ENCODE measurements at regions not wholly inside any gene's neighbourhood (a gene's known extent, or its start where the extent isn't known, plus 50 kb on each side); places are given as distances from the start of the nearest gene placed in this dataset.

GRCh38 chr6:165092881-165093595 is 216.4 kb downstream of the C6orf118 start:
- Mint-ChIP-seq H3K4me1 (ENCODE audit: low read depth) (no peaks in the 10 kb centered on the region), H3K27me3 (ENCODE audit: low read depth) (no peaks in the 10 kb centered on the region), H3K4me3 (ENCODE audit: low read depth) (no peak overlapping the region), H3K36me3 (ENCODE audit: low read depth) (no peaks in the 10 kb centered on the region), H3K9me3 (peaks cover 22% of the 10 kb centered on the region), H3K27ac (no peak overlapping the region)
- DNase-seq (ENCODE audit: low spot score) = no peak
- intact Hi-C loops (cut with micrococcal nuclease) = no loop called here

GRCh38 chr6:165091121-165091785 is 218.2 kb downstream of the C6orf118 start:
- H3K4me3 Mint-ChIP-seq (ENCODE audit: low read depth) = no peak overlapping the region
- no peaks in the 10 kb centered on the region for H3K36me3 Mint-ChIP-seq (ENCODE audit: low read depth)
- no peak for DNase-seq (ENCODE audit: low spot score)
- H3K27ac Mint-ChIP-seq = no peak overlapping the region
- no peaks in the 10 kb centered on the region for H3K27me3 Mint-ChIP-seq (ENCODE audit: low read depth)
- peaks cover 21% of the 10 kb centered on the region for H3K9me3 Mint-ChIP-seq
- H3K4me1 Mint-ChIP-seq (ENCODE audit: low read depth) = no peaks in the 10 kb centered on the region
- intact Hi-C loops (cut with micrococcal nuclease) = no loop called here

GRCh38 chr6:165090242-165090641 is 219.2 kb downstream of the C6orf118 start:
- intact Hi-C loops (cut with micrococcal nuclease) = no loop called here
- no peak overlapping the region for H3K4me3 Mint-ChIP-seq (ENCODE audit: low read depth)
- no peaks in the 10 kb centered on the region for H3K4me1 Mint-ChIP-seq (ENCODE audit: low read depth)
- peaks cover 21% of the 10 kb centered on the region for H3K9me3 Mint-ChIP-seq
- no peak for DNase-seq (ENCODE audit: low spot score)
- no peaks in the 10 kb centered on the region for H3K36me3 Mint-ChIP-seq (ENCODE audit: low read depth)
- no peaks in the 10 kb centered on the region for H3K27me3 Mint-ChIP-seq (ENCODE audit: low read depth)
- no peak overlapping the region for H3K27ac Mint-ChIP-seq

- no peak overlapping the region for H3K27ac Mint-ChIP-seq
- DNase-seq (ENCODE audit: low spot score) = no peak
- no peak overlapping the region for H3K4me3 Mint-ChIP-seq (ENCODE audit: low read depth)
- peaks cover 17% of the 10 kb centered on the region for H3K9me3 Mint-ChIP-seq
- no peaks in the 10 kb centered on the region for H3K27me3 Mint-ChIP-seq (ENCODE audit: low read depth)
- H3K4me1 Mint-ChIP-seq (ENCODE audit: low read depth) = no peaks in the 10 kb centered on the region
- no peaks in the 10 kb centered on the region for H3K36me3 Mint-ChIP-seq (ENCODE audit: low read depth)
- intact Hi-C loops (cut with micrococcal nuclease) = no loop called here
These were observed 222.6 kb downstream of the C6orf118 start for GRCh38 chr6:165086814-165087213.

DNA sequence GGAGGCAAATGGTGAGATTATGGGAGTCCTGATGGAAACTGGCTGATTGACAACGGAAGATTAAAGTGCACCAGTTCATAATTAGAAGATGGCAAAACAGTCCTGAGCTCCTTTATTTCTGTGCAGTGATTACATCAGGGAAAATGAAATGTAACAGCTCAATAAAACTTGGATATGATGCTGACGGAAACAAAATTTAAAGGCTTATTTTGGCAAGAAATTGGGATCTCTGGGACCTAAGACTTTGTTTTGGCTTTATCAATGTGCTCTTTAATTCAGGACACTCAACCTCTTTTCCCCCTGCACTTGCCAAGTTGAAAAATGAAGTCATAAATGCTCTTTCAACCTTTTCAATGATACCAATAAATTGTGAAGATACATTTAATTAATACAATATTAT is 226.8 kb downstream of the C6orf118 start:
- Mint-ChIP-seq H3K27me3 (ENCODE audit: low read depth) (no peaks in the 10 kb centered on the region), H3K27ac (no peak overlapping the region), H3K4me1 (ENCODE audit: low read depth) (no peaks in the 10 kb centered on the region), H3K4me3 (ENCODE audit: low read depth) (no peak overlapping the region), H3K9me3 (peaks cover 11% of the 10 kb centered on the region), H3K36me3 (ENCODE audit: low read depth) (no peaks in the 10 kb centered on the region)
- no peak for DNase-seq (ENCODE audit: low spot score)
- intact Hi-C loops (cut with micrococcal nuclease) = no loop called here

- no peak overlapping the region for H3K4me3 Mint-ChIP-seq (ENCODE audit: low read depth)
- no peaks in the 10 kb centered on the region for H3K4me1 Mint-ChIP-seq (ENCODE audit: low read depth)
- H3K9me3 Mint-ChIP-seq = peaks cover 7% of the 10 kb centered on the region
- intact Hi-C loops (cut with micrococcal nuclease) = no loop called here
- no peaks in the 10 kb centered on the region for H3K36me3 Mint-ChIP-seq (ENCODE audit: low read depth)
- H3K27me3 Mint-ChIP-seq (ENCODE audit: low read depth) = no peaks in the 10 kb centered on the region
- H3K27ac Mint-ChIP-seq = no peak overlapping the region
- DNase-seq (ENCODE audit: low spot score) = no peak
These were observed 227.4 kb downstream of the C6orf118 start for GRCh38 chr6:165081944-165082532.

DNA sequence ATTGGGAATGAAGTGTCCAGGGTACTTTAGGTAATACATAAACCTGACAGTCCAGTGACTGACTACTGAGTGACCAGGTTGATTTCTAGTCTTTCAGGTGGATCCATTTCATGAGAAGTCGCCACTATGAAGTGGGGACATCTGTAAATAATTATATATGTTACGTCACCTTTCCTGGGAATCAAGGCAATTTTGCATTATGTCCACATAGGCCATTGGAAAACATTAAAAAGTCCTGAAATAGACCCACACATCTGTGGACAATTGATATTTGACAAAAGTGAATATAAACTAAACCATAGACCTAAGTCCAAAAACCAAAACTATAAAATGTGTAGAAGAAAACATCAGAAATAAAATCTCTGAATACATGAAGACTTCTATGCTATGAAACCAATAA is 231.5 kb downstream of the C6orf118 start:
- Mint-ChIP-seq H3K36me3 (ENCODE audit: low read depth) (no peaks in the 10 kb centered on the region), H3K4me3 (ENCODE audit: low read depth) (no peak overlapping the region), H3K4me1 (ENCODE audit: low read depth) (no peaks in the 10 kb centered on the region), H3K27me3 (ENCODE audit: low read depth) (no peaks in the 10 kb centered on the region), H3K9me3 (peaks cover 3% of the 10 kb centered on the region), H3K27ac (no peak overlapping the region)
- intact Hi-C loops (cut with micrococcal nuclease) = no loop called here
- DNase-seq (ENCODE audit: low spot score) = no peak

DNA sequence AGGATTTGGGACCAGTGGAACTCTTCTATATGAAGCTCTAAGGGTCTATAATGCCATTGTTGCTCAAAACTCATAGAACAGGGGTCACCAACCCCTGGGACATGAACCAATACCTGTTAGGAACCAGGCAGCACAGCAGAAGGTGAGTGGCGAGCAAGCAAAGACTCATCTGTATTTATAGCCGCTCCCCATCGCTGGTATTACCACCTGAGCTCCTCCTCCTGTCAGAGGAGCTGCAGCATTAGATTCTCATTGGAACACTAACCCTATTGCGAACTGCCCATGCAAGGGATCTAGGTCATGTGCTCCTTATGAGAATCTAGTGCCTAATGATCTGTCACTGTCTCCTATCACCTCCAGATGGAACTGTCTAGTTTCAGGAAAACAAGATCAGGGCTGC is 237.5 kb downstream of the C6orf118 start:
- DNase-seq (ENCODE audit: low spot score) = no peak
- no peaks in the 10 kb centered on the region for H3K27me3 Mint-ChIP-seq (ENCODE audit: low read depth)
- no peak overlapping the region for H3K4me3 Mint-ChIP-seq (ENCODE audit: low read depth)
- peaks cover 6% of the 10 kb centered on the region for H3K9me3 Mint-ChIP-seq
- intact Hi-C loops (cut with micrococcal nuclease) = no loop called here
- H3K27ac Mint-ChIP-seq = no peak overlapping the region
- H3K4me1 Mint-ChIP-seq (ENCODE audit: low read depth) = no peaks in the 10 kb centered on the region
- H3K36me3 Mint-ChIP-seq (ENCODE audit: low read depth) = no peaks in the 10 kb centered on the region

DNA sequence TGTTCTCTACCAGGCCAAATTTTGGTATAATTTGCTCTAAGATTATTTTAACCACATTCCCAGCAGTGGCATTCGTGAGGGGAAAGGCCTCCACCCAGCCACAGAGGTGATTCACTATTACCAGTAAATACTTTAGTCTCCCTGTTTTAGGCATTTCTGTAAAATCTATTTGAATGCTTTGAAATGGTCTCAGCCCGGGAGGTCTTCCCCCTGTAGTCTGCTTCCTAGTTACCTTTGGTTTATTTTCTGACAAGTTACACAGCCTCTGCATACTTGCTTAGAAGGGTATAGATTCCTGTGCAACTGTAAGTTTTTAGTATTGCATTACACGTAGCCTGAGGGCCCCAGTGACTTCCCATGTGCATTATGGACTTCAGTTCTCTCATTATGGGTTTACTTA is 248.7 kb downstream of the C6orf118 start:
- peaks cover 32% of the 10 kb centered on the region for H3K9me3 Mint-ChIP-seq
- H3K4me3 Mint-ChIP-seq (ENCODE audit: low read depth) = no peak overlapping the region
- intact Hi-C loops (cut with micrococcal nuclease) = no loop called here
- no peaks in the 10 kb centered on the region for H3K36me3 Mint-ChIP-seq (ENCODE audit: low read depth)
- H3K4me1 Mint-ChIP-seq (ENCODE audit: low read depth) = no peaks in the 10 kb centered on the region
- DNase-seq (ENCODE audit: low spot score) = no peak
- H3K27ac Mint-ChIP-seq = no peak overlapping the region
- H3K27me3 Mint-ChIP-seq (ENCODE audit: low read depth) = no peaks in the 10 kb centered on the region

DNA sequence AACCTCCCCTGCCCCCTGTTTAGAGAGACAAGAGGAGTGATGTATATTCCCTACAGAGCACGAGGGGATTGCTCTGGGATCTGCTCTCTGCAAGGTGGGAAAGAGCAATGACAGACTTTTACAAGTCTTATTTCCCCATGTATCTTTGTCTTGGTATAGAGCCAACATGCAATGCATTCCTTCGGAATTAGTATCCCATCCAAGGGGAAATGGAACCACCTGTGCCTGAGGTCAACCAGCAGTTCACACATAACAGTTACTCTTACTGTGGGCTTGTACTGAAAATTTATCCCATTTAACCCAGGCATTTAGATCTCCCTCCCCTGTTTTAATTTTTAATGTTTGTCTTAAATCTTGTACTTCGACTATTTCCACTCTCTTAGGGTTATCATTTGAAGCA is 250.4 kb downstream of the C6orf118 start:
- Mint-ChIP-seq H3K4me3 (ENCODE audit: low read depth) (no peak overlapping the region), H3K36me3 (ENCODE audit: low read depth) (no peaks in the 10 kb centered on the region), H3K9me3 (peaks cover 24% of the 10 kb centered on the region), H3K27ac (no peak overlapping the region), H3K4me1 (ENCODE audit: low read depth) (no peaks in the 10 kb centered on the region), H3K27me3 (ENCODE audit: low read depth) (no peaks in the 10 kb centered on the region)
- intact Hi-C loops (cut with micrococcal nuclease) = no loop called here
- no peak for DNase-seq (ENCODE audit: low spot score)

- Mint-ChIP-seq H3K27me3 (ENCODE audit: low read depth) (no peaks in the 10 kb centered on the region), H3K36me3 (ENCODE audit: low read depth) (no peaks in the 10 kb centered on the region), H3K9me3 (peaks cover 11% of the 10 kb centered on the region), H3K4me1 (ENCODE audit: low read depth) (no peaks in the 10 kb centered on the region), H3K4me3 (ENCODE audit: low read depth) (no peak overlapping the region), H3K27ac (no peak overlapping the region)
- DNase-seq (ENCODE audit: low spot score) = no peak
- intact Hi-C loops (cut with micrococcal nuclease) = no loop called here
These were observed 253.1 kb downstream of the C6orf118 start for GRCh38 chr6:165056292-165056691.

GRCh38 chr6:165055231-165055630 is 254.2 kb downstream of the C6orf118 start:
- H3K27me3 Mint-ChIP-seq (ENCODE audit: low read depth) = no peaks in the 10 kb centered on the region
- DNase-seq (ENCODE audit: low spot score) = no peak
- H3K36me3 Mint-ChIP-seq (ENCODE audit: low read depth) = no peaks in the 10 kb centered on the region
- H3K4me3 Mint-ChIP-seq (ENCODE audit: low read depth) = no peak overlapping the region
- no peak overlapping the region for H3K27ac Mint-ChIP-seq
- H3K4me1 Mint-ChIP-seq (ENCODE audit: low read depth) = no peaks in the 10 kb centered on the region
- H3K9me3 Mint-ChIP-seq = peaks cover 4% of the 10 kb centered on the region
- intact Hi-C loops (cut with micrococcal nuclease) = no loop called here
